Activated effector memory CD4-positive, alpha-beta T cell treated with Interleukin-2 at 50 U/mL for 16 hours (primary cell): ENCODE measurements at regions not wholly inside any gene's neighbourhood (a gene's known extent, or its start where the extent isn't known, plus 50 kb on each side); places are given as distances from the start of the nearest gene placed in this dataset.
"Not testable (repeated sequence)": the region's sequence is repeated elsewhere in the genome, so short reads cannot be mapped to it uniquely, and the experiment has no call there.

Experiments
- DNase-seq: peaks from one replicate; pipeline ENCODE4 v3.0.0-alpha.2; 2020

DNA sequence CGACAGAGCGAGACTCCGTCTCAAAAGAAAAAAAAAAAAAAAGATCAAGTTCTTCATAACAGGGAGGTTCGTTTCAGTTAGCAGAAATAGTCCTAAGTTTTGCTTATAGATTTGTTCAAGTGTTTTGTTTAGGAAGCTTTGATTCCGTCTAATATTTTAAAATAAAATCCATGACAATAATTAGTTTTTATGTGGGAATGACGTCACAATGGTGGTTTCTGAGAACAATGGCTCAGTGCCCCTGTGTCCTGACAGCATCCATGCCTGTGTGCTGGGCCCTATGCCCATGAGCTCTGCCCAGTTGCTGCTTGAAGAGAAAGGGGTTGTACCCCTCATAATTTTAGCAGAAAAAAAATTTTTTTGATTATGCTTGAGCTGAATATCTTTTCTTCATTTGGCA is 134.0 kb downstream of the SST start:
- no peak for DNase-seq

DNA sequence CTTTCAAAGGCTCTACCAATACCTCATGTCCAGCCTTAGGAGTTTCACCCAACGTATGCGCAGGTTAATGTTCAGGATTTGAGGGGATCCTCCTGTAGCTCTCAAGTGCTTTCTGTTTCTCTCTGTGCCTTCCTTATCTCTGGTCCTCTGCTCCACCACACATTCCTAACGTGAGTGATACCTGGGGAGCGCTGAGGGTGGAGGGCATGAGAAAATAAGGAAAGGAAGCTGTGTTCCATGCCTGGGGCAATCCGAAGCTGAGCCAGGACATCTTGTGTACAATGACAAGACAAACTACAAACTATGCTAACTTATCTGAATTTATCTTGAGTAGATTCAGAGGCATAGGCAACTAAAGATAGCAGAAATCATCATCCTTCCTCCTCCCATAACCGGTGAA is 136.4 kb downstream of the SST start:
- DNase-seq: no peak

DNA sequence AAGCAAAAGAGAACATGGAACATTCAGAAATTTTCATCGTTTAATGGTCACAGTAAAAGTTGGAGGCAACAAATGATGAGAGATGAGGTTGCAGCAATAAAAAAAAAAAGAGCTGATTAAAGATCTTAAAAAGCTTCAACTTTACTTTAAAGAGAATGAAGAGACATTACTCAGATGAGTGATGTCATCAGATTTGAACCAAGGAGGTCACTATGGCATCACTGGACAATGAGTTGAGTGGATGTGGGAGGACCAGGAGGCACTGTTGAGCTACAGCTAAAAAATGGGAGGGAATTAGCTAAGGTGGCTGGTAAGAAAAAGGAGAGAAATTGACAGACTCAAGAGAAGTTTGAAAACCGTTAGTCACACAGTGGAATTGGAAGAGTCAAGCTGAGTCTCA is 138.4 kb downstream of the SST start:
- no peak for DNase-seq

DNA sequence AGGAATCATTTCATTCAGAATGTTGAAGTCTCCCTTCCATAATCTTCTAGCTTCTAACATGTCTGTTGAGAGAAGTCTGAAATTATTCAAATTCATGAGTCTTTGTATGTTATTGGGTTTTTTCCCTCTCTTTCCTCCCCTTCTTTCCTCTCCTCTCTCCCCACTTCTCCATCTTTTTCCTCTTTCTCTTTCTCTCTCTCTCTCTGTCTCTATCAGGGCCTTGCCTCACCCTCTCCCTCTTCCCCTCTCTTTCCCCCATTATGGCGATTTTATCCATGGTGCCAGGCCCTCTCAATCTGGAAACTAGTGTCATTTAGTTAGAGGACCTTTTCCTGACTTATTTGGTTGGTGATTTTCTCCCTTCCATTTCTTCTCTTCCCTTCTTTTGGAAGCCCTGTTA is 147.3 kb downstream of the SST start:
- DNase-seq: no peak

DNA sequence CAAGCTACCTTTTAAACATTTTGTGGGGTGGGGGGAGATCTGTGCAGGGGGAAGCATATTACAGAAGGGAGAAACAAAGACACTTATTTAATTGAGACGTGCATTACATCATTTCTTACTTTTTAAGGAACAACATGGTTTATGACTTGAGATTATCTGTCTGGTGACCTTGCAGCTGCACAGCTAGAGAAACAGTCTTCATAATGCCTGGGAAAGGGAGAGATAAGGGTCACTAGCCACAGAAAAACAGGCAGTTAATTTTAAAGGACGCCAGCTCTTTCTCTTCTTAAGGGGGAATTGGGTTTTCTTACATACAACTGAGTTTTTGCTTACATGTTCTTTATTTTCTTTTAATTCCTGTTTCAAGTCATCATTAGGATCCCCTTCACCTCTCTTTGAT is 147.9 kb downstream of the SST start:
- DNase-seq: no peak

DNA sequence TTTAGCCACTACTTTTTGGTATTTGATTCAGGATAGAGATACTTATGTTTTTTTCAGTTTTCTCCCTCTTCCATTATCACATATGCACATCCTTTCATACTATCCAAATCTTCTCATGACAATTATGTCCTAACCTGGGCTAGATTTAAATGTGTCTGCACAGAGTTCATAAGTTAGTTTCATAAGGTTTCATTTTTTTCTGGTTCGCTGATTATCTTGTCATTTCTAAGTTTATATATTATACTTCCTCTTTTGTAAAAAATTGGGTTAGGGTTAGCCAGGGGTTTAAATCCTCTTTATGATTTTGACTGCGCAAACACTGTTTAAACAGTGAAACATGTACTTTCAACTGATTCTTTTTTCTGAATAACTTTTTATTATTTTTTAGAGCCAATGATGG is 148.6 kb downstream of the SST start:
- DNase-seq: no peak

DNA sequence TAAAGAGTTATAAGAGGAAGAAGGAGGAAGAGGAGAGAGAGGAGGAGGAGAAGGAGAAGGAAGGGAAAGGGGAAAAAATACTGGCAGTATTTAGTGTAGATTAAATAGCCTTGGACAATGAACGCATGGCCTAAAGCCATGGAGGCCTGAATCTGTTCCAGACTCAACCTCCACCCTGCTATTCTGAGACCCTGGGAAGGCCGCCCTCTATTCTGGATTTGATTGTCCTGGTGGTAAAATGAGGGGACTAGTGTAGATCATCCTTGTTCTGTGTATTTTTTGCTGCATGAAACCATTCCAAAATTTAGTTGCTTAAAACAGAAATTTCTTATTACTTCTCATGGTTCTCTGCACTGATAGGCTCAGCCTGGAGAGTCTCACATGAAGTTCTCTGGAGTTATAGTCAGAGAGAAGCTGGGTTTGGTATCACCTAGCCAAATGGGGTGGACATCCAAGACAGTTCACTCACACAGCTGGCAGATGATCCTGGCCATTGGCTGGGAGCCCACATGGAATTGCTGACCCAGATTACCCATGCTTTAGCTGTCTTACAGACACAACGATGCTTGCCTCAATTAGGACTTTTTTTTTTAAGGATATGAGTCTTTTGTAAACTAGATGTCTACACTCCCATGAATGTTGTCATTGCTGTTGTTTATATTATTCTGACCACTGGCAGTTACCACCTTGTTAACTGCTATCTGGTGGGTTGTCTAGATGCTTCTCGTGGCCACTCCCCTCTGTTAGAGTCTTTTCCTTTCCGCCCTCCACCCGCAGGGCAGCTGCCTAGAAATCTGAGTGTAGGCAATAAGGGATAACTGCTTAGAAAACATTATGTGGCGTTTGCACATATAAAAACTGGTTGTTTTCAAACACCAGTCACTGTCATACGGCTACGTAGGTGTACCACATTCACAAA is 149.9 kb downstream of the SST start:
- no peak for DNase-seq

DNA sequence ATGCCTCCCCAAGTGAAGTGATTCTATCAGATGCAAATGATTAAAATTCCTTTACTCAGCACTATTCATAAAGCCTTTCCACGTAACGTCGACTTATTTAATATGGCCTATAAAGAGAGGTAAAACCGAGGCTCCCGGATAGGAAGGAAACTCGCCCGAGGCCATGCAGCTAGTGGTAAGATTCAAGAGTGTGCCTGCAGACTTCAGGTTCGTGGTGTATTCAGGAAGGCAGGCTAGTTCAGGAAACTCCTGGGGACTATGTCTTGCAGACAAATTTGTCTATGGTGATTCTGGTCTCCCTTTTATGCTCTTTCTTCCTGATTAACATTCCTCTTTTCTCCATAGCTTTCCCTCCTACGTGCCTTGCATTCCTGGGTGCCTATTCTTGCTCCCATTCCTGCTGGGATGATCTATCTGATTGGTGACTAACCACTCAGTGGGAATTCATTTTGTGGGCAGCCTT is 150.7 kb downstream of the SST start:
- DNase-seq: no peak

DNA sequence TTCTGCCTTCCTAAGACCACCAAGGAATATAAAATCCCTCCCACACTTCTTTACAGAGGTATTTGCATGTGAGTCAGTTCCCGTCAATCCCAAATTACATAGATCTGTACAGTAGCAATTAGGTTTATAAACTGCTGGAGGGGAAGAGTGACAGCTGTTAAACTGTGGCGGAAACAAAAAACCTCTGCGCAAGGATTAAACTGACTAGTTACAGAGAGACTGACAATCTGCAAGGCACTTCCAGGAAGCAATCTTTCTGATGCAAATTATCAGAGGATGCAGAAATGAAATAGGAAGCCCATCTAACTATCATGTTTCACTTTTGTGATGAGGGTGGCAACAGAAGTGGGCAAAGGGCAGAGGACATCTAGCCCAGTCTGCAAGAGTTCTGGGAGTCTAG is 150.4 kb downstream of the RTP4 start:
- DNase-seq: no peak

DNA sequence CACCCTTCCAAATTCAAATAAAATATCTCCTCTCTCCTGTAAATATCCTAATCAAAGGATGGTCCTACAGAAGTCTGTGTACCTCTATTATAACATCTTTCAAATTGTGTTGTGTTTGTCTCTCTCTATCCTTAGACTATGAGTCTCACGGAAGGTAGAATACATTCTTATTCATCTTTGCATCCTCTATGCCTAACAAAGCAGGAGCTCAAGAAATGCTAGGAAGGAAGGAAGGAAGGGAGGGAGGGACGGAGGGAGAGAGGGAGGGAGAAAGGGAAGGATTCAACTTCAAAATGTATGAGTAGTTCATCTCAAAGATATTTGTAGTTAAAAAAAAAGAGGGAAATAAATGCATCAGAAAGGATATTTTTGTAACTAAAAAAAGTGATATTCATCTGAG is 150.0 kb downstream of the RTP4 start:
- DNase-seq: no peak

DNA sequence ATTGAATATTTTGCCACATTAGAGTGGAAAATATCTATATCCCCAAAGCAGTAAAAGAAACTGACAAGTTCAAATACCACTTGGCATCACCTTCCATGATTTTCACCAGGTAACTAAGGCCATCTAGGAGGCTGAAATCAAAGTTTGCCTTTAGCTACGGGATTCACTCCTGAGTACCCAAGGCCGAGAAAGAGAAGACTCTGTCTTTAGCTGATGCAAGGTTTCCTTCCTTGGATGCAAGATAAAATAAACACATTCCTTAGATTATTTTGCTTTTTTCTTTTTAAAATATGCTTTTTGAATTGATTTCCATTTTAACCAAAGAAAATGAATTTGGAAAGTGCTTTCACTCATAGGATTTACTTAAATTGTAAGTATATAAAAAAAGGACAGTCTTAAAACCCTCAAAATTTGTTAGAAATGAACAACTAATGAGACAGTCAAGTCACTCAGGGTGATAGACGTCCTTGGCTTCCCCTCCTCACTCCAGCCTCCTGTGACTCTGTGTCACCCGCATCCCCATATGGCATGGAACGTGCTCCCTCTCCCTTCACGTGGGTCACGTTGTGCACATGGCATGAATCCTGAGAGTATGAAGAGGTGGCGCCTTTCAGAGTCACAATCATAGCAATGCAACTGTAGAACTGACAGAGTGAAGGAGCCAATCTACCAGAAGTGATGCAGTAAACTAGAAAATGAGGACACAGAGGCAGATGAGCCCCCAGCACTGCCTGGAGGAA is 148.4 kb downstream of the RTP4 start:
- DNase-seq: no peak

DNA sequence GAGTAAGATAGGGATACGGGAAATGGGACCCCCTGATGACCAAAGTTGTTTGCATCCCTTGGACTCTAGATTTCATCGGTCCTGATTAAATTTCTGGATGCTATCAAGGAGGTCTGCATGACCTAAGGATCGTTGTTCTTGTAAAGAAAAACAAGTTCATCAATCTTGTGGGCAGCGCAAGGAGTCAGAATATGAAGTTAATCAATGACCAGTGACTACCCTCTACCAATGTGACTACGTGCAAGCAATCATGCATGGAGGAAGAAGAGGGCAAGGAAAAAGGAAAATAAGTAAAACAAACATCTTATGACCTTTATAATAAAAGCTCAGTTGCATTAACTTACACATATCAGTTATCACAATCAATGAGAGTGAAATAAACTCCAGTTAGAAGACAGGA is 139.7 kb downstream of the RTP4 start:
- no peak for DNase-seq

DNA sequence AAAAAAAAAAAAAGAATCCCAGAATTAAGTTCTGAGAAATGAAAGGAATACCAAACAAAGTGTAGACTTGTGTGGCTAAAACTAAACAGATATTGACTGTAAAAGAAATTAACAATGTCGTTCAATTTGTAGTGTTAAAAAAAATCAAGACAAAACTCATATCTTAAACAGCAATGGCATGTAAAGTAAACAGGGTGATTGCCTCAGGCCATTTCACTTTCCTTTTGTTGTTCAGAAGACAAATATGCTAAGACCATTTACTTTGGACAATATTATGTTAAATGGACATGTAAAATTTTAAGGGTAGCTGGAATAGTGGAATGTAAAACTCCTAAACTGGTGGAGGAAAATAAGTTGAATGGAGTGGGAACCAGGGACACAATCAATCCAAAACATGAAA is 139.1 kb downstream of the RTP4 start:
- DNase-seq: no peak

DNA sequence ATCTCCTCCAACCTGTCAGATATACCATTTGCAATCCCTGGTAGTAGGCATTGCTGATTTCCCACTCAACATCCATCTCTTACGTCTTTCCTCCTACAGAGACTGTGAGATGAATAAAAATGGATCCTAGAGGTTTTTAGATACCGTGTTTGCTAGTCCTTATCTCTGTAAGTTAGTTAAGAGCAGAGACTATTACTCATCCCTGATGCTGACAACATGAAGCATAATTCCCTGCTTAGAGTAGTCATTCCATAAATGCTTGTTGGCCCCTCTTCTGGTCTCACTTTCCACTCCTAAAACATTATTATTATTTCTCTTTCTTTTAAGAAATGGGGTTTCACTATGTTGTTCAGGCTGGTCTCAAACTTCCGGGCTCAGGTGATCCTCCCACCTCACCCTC is 136.2 kb downstream of the RTP4 start:
- DNase-seq: no peak

DNA sequence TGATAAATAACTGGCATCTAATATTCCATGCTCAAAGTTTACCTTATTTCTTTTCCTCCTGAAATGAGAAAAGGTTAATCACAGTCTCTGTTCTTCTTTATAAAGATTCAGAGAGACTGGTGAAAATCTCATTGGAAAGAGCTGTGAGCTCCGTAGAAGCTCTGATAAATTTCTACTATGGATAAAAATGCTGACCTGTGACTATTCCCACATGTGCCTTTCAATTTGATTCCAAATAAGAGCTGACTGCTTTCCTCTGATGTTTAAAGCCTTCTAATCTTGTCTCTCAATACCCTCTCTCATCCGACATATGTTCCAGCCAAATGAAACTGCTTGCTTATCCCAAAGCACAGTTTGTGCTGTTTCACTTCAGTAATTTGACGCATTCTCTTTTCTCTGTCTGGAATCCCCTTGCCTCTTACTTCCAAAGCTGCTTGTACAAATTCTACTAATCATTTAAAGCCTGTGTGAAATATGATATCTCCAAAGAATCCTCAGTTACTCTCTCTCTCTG is 130.1 kb downstream of the RTP4 start:
- DNase-seq: no peak

DNA sequence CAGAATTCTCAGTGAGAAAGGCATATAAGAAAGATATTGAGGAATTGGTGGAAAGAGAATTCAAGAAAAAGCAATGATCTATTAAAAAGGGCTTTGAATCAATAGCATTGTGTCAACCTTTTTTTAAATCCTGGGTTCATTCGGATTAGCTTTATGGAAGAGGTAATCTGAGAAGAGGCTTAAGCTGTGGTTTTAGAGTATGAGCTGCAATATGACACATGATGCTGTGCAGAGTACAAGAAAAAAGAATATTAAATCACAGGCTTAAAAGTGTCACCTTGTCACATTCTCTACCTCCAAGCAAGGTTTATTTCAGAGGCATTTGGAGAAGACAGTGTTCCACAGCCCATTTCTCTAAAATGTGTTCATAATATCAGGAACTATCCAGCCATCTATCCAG is 128.9 kb downstream of the RTP4 start:
- no peak for DNase-seq

DNA sequence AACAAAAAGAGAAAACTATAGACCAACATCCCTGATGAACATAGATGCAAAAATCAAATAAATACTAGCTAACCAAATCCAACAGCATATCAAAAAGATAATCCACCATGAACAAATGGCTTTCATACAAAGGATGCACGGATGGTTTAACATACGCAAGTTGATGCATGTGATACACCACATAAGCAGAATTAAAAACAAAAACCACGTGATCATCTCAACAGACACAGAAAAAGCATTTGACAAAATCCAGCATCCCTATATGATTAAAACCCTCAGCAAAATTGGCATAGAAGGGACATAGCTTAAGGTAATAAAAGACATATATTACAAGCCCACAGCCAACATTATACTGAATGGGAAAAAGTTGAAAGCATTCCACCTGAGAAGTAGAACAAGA is 125.9 kb downstream of the RTP4 start:
- DNase-seq: not testable (repeated sequence)

DNA sequence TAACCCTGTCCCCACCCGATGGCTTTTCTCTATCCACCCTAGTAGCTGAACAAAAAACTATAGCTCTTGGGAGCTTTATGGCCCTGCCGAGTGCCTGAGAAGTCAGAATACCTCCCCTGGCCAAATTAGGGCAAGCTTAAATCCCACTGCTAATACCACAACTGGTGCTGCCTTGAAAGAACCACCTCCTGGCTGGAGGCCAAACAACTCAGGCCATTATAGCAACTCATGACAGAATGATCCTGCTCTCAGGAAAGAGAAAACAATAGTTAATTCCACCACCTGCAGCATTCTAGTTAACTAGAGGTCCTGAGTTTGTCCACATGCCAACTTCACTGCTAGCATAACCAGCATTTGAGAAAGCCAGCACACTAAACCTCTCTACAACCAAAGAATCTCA is 123.2 kb downstream of the RTP4 start:
- no peak for DNase-seq

DNA sequence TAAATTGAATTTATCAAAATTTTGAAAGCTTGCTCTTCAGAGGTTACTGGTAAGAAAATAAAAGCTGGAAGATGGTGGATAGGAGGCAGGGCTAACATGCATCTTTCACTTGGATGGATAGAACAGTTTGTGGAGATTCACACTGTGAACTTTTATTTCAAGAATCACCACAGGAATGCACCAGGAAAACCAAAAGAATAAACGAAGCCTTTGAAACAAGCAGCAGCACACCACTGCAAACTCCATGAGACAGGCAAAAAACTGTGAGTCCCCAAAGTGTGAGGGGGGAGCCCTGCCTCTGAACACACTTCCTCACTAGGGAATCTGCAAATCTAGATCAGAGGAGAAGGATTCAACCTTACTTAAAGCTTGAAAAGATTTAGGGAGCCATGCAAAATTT is 122.2 kb downstream of the RTP4 start:
- no peak for DNase-seq

DNA sequence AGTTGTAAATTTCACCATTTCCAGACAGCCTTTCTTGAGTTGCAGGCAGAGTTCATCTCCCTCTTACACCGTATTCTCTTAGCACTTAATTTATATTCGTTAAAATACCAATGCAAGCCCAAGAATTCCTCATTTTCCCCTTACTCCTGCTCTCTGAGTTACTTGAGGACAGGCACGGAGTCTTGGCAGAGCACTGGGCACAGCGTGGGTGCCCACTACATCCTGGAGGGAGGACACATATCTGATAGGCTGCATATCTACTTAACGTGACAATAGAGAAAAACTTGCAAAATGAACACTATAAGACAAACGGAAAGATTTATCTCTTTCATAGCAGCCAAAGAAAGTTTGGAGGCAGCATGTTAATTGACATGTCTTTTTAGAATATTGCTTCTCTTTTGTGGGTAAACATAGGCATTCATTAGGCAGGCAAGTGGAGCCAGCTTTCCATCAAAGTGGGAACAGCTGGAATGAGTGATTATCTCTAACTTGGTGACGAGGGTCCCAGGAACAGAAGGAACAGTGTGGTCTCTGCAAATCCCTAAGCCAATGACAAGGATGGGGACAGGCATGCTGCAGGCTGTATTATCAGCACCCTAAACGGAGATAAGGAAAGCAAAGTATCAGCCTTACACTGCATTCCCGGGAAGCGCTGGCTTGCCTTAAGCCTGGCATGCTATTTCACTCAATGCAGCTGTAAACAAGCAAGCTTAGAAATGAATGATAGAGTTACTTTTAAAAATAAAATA is 116.5 kb downstream of the RTP4 start:
- DNase-seq: no peak

DNA sequence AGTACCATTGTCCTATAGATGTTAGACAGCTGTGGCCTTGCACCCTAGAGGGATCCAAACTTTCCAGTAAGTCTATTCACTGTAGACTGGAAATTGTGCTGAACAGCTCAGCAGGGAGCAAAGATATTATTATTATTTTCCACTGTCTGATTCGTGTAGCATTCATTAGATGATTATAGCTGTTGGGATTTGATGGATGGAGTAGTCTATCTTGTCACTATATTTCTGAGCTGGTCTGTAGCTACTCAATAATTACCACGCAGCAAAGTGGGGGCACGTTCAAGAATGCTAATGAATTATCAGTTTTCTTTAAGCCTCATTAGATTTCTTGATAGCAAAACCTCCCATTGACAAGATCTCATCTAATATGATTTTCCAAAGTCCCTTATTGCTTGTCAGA is 113.2 kb downstream of the RTP4 start:
- DNase-seq: no peak

DNA sequence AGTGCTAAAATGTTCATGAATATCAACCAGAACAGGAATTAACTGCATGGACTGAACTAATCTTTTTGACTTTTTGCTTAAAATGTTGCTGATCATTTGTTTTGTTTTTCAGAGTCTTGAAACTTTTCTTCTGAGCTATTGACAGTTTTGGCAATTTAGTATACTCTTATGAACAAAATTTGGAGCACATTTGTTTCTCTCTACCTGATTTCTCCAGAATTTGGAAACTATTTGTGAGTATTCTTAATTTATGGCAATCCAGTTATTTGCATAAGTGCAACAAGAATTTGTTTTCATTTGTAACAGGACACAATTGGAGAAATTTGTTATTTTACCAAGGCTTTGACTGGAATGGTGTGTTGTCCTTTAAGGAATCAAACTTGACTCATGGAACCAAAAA is 107.4 kb downstream of the RTP4 start:
- DNase-seq: not testable (repeated sequence)

DNA sequence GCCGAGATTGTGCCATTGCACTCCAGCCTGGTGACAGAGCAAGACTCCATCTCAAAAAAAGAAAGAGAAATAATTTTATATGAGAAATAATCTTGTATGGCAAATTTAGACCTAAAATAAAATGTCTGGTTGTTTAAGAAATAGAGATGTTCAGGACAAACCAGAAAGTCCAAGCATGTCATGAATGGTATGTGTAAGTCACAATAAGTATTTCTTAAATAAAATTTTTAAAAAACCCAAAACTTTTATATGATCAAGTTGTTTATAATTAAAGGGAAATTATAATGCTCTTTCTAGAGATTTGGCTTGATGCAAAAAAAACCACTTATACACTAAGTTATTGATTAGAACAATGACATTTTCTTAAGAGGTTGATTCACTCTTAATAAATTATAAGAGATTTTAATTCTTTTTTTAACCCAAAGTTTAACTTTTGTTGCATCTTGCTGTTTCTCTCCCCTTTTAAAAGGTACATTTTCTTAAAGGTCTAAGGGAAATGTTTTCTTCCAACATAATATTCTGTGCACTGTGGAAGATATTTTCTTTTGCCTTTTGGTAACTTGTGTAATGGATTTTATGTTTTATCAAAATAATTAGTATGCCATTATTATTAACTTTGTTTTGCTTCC is 105.7 kb downstream of the RTP4 start:
- DNase-seq: no peak
